ENCODE measurements at regions not wholly inside any gene's neighbourhood (a gene's known extent, or its start where the extent isn't known, plus 50 kb on each side); places are given as distances from the start of the nearest gene placed in this dataset.

- DNase-seq (ENCODE audit: low read depth in 1 of 2, low spot score in 1 of 2), result no peak
- no peaks in the 10 kb centered on the region for H3K27me3 ChIP-seq
- no peak overlapping the region for H3K27ac ChIP-seq
- H3K9me3 ChIP-seq (ENCODE audit: low read depth), result no peaks in the 10 kb centered on the region
- no peaks in the 10 kb centered on the region for H3K4me1 ChIP-seq (ENCODE audit: low read depth)
- no peak for TF ChIP-seq CTCF (IDR thresholded peaks at IDR 0.05; ENCODE audit: low read depth, low read length)
- no peaks in the 10 kb centered on the region for H3K36me3 ChIP-seq
- no peak overlapping the region for H3K4me3 ChIP-seq
These were observed 1325.7 kb downstream of the SLC16A7 start for GRCh38 chr12:60921541-60921940.

GRCh38 chr12:60926256-60926655 is 1330.4 kb downstream of the SLC16A7 start:
- Histone ChIP-seq H3K9me3 (ENCODE audit: low read depth) (no peaks in the 10 kb centered on the region), H3K27me3 (no peaks in the 10 kb centered on the region), H3K4me1 (ENCODE audit: low read depth) (peaks cover 2% of the 10 kb centered on the region), H3K27ac (no peak overlapping the region), H3K4me3 (no peak overlapping the region), H3K36me3 (no peaks in the 10 kb centered on the region)
- TF ChIP-seq CTCF (IDR thresholded peaks at IDR 0.05; ENCODE audit: low read depth, low read length), result no peak
- DNase-seq (ENCODE audit: low read depth in 1 of 2, low spot score in 1 of 2), result no peak

- Histone ChIP-seq H3K4me3 (no peak overlapping the region), H3K9me3 (ENCODE audit: low read depth) (no peaks in the 10 kb centered on the region), H3K27ac (no peak overlapping the region), H3K27me3 (no peaks in the 10 kb centered on the region), H3K4me1 (ENCODE audit: low read depth) (peaks cover 2% of the 10 kb centered on the region), H3K36me3 (no peaks in the 10 kb centered on the region)
- DNase-seq (ENCODE audit: low read depth in 1 of 2, low spot score in 1 of 2), result no peak
- no peak for TF ChIP-seq CTCF (IDR thresholded peaks at IDR 0.05; ENCODE audit: low read depth, low read length)
These were observed 1330.1 kb upstream of the USP15 start for GRCh38 chr12:60930151-60930550.

- Histone ChIP-seq H3K4me1 (ENCODE audit: low read depth) (no peaks in the 10 kb centered on the region), H3K9me3 (ENCODE audit: low read depth) (no peaks in the 10 kb centered on the region), H3K36me3 (no peaks in the 10 kb centered on the region), H3K27ac (no peak overlapping the region), H3K27me3 (no peaks in the 10 kb centered on the region), H3K4me3 (no peak overlapping the region)
- DNase-seq (ENCODE audit: low read depth in 1 of 2, low spot score in 1 of 2), result no peak
- no peak for TF ChIP-seq CTCF (IDR thresholded peaks at IDR 0.05; ENCODE audit: low read depth, low read length)
These were observed 1324.0 kb upstream of the USP15 start for GRCh38 chr12:60935981-60936761.

- no peak for DNase-seq (ENCODE audit: low read depth in 1 of 2, low spot score in 1 of 2)
- Histone ChIP-seq H3K4me3 (no peak overlapping the region), H3K9me3 (ENCODE audit: low read depth) (no peaks in the 10 kb centered on the region), H3K27ac (no peak overlapping the region), H3K36me3 (no peaks in the 10 kb centered on the region), H3K4me1 (ENCODE audit: low read depth) (no peaks in the 10 kb centered on the region), H3K27me3 (no peaks in the 10 kb centered on the region)
- no peak for TF ChIP-seq CTCF (IDR thresholded peaks at IDR 0.05; ENCODE audit: low read depth, low read length)
These were observed 1312.7 kb upstream of the USP15 start for GRCh38 chr12:60947533-60947932.
